HEK293T (cell line): ENCODE measurements at regions not wholly inside any gene's neighbourhood (a gene's known extent, or its start where the extent isn't known, plus 50 kb on each side); places are given as distances from the start of the nearest gene placed in this dataset.

Experiments
- CTCF ChIA-PET: fragments of 350-600 bp; formaldehyde crosslinking; extraction: SDS; loops from one replicate; lab custom pipeline; 2021; ENCODE audit warnings: antibody characterized with exemption, inconsistent platforms; lab: Yijun Ruan, JAX
- POLR2A ChIA-PET: fragments of 350-600 bp; formaldehyde crosslinking; extraction: SDS; loops from one replicate; lab custom pipeline; 2020; ENCODE audit warnings: antibody characterized with exemption, inconsistent platforms; lab: Yijun Ruan, JAX
- DNase-seq: peaks from one replicate; pipeline ENCODE4 v3.0.0; 2012; ENCODE audit warnings: mixed read lengths; ENCODE audit errors: extremely low spot score
- ARNT ChIP-seq: fragments of 450-650 bp; IDR thresholded peaks from 2 replicates; pipeline ENCODE4 v1.6.1; 2017; ENCODE audit warnings: mild to moderate bottlenecking
- BHLHE40 ChIP-seq: fragments of 450-650 bp; IDR thresholded peaks from 2 replicates; pipeline ENCODE4 v1.6.1; 2016; ENCODE audit warnings: mild to moderate bottlenecking, moderate library complexity, borderline replicate concordance
- CTBP1 ChIP-seq: fragments of 450-650 bp; IDR thresholded peaks from 2 replicates; pipeline ENCODE4 v1.6.1; 2016; ENCODE audit warnings: borderline replicate concordance
- ELF4 ChIP-seq: fragments of 450-650 bp; IDR thresholded peaks from 2 replicates; pipeline ENCODE4 v1.6.1; 2017; ENCODE audit warnings: antibody characterized with exemption
- FOXA1 ChIP-seq: fragments of 450-650 bp; IDR thresholded peaks from 2 replicates; pipeline ENCODE4 v1.6.1; 2016; ENCODE audit warnings: mild to moderate bottlenecking
- FOXK2 ChIP-seq: fragments of 450-650 bp; IDR thresholded peaks from 2 replicates; pipeline ENCODE4 v1.6.1; 2016; ENCODE audit warnings: mild to moderate bottlenecking
- FOXM1 ChIP-seq: fragments of 450-650 bp; IDR thresholded peaks from 2 replicates; pipeline ENCODE4 v1.6.1; 2017; ENCODE audit warnings: mild to moderate bottlenecking, borderline replicate concordance
- HDGF ChIP-seq: fragments of 450-650 bp; IDR thresholded peaks from 2 replicates; pipeline ENCODE4 v1.6.1; 2017; ENCODE audit warnings: antibody characterized with exemption, borderline replicate concordance
- L3MBTL2 ChIP-seq: fragments of 450-650 bp; conservative IDR thresholded peaks from 2 replicates; pipeline ENCODE4 v1.6.1; 2016; ENCODE audit warnings: mild to moderate bottlenecking
- LEF1 ChIP-seq: fragments of 450-650 bp; IDR thresholded peaks from 2 replicates; pipeline ENCODE4 v1.6.1; 2017; ENCODE audit warnings: mild to moderate bottlenecking, borderline replicate concordance
- NFRKB ChIP-seq: fragments of 450-650 bp; IDR thresholded peaks from 2 replicates; pipeline ENCODE4 v1.6.1; 2016; ENCODE audit warnings: mild to moderate bottlenecking, moderate library complexity
- SP1 ChIP-seq: fragments of 450-650 bp; IDR thresholded peaks from 2 replicates; pipeline ENCODE4 v1.6.1; 2017
- SUZ12 ChIP-seq: fragments of 450-650 bp; IDR thresholded peaks from 2 replicates; pipeline ENCODE4 v1.6.1; 2016; ENCODE audit warnings: mild to moderate bottlenecking
- TARDBP ChIP-seq: fragments of 450-650 bp; IDR thresholded peaks from 2 replicates; pipeline ENCODE4 v1.6.1; 2016
- ZNF384 ChIP-seq: fragments of 450-650 bp; IDR thresholded peaks from 2 replicates; pipeline ENCODE4 v1.6.1; 2016
- TF ChIP-seq, protein P1 (sequence below): fragments of 450-650 bp; IDR thresholded peaks from 2 replicates; pipeline ENCODE4 v1.6.1; 2016

DNA sequence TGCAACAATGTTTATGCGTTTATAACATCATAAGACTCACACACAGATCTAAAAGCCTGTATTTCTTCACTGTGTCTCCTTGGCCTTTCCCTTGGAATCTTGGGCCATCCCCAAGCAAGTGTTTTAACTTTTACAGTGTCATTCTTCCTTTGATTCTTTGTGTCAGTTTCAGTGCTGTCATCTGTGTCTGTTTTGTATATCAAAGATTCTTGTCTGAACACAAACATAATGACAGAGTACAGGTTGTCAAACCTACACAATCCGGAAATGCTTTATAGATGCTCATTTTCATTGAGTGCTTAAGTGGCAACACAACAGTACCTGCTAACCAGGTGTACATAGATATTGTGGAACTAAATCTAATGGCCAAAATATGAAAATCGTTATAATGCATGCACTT is 1500.0 kb downstream of the TECRL start:
- ChIA-PET POLR2A (no interaction called here), CTCF (no interaction called here)
- no peak for DNase-seq
- TF ChIP-seq SP1, result no peak
- TF ChIP-seq BHLHE40, result no peak
- TF ChIP-seq FOXM1, result no peak
- no peak for TF ChIP-seq NFRKB
- TF ChIP-seq CTBP1, result no peak
- TF ChIP-seq ELF4, result no peak
- no peak for TF ChIP-seq FOXK2
- no peak for TF ChIP-seq L3MBTL2

DNA sequence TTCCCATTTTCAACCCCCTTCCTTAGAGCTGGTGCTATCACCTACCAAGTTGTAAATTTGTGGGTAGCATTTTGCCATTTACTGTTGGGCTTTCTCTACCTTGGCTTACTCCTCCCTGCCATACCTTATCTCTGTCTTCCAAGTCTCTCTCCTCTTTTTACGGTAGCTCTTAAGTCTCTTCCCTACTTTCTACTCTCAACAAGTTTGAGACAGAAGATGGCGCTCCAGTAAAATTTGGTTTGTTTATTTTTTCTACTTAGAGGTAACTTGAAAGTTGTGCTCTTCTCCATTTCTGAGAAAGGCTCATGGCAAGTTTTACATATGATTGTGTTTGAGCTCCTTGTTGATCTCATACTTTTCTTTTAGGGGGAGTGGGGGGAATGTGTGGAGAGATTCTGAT is 1508.1 kb downstream of the TECRL start:
- no peak for TF ChIP-seq ARNT
- TF ChIP-seq ELF4, result no peak
- no peak for TF ChIP-seq HDGF
- no peak for TF ChIP-seq L3MBTL2
- CTCF ChIA-PET, result no interaction called here
- POLR2A ChIA-PET, result no interaction called here
- DNase-seq, result no peak

DNA sequence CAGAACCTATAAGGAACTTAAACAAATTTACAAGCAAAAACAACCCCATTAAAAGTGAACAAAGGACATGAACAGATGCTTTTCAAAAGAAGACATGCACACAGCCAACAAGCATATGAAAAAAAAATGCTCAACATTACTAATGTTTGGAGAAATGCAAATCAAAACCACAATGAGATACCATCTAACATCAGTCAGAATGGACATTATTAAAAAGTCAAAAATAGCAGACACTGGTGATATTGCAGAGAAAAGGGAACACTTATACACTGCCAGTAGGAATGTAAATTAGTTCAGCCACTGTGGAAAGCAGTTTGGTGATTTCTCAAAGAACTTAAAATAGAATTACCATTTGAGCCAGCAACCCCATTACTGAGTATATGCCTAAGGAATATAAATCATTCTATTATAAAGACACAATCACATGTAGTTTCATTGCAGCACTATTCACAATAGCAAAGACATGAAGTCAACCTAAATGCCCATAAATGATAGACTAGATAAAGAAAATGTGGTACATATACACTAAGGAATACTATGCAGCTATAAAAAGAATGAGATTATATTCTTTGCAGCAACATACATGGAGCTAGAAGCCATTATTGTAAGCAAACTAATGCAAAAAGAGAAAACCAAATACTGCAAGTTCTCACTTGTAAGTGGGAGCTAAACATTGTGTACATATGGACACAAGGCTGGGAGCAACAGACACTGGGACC is 1509.4 kb downstream of the TECRL start:
- no peak for DNase-seq
- TF ChIP-seq TARDBP (no peak), ELF4 (no peak), HDGF (no peak), FOXA1 (no peak), SUZ12 (no peak), CTBP1 (no peak), FOXM1 (no peak), FOXK2 (no peak), L3MBTL2 (no peak), LEF1 (no peak), SP1 (no peak), ARNT (no peak), BHLHE40 (no peak), ZNF384 (no peak), NFRKB (no peak)
- TF ChIP-seq, protein P1, sequence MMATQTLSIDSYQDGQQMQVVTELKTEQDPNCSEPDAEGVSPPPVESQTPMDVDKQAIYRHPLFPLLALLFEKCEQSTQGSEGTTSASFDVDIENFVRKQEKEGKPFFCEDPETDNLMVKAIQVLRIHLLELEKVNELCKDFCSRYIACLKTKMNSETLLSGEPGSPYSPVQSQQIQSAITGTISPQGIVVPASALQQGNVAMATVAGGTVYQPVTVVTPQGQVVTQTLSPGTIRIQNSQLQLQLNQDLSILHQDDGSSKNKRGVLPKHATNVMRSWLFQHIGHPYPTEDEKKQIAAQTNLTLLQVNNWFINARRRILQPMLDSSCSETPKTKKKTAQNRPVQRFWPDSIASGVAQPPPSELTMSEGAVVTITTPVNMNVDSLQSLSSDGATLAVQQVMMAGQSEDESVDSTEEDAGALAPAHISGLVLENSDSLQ, result no peak
- ChIA-PET POLR2A (no interaction called here), CTCF (no interaction called here)

DNA sequence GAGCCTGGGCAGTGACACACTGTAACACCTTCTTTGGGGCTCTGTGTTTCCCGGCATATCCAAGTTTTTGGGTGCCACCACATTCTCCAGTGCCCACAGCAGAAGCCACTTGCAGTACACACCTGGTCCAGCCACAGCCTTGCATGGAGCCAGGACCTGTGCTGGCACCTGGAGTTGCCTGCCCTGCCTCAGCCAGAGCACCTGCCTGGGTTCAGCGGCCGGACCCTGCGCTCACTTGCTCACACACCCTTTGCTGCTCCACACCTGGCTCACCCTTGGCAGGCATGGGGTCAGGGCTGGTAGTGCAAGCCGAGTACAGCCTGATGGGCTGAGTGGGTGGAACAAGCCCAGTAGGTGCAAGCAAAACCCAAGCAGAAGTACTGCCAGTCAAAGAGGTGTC is 1511.1 kb downstream of the TECRL start:
- ChIA-PET CTCF (no interaction called here), POLR2A (no interaction called here)
- no peak for DNase-seq
- TF ChIP-seq HDGF (no peak), SP1 (no peak), LEF1 (no peak), FOXA1 (no peak), CTBP1 (no peak), SUZ12 (no peak), FOXK2 (no peak)

DNA sequence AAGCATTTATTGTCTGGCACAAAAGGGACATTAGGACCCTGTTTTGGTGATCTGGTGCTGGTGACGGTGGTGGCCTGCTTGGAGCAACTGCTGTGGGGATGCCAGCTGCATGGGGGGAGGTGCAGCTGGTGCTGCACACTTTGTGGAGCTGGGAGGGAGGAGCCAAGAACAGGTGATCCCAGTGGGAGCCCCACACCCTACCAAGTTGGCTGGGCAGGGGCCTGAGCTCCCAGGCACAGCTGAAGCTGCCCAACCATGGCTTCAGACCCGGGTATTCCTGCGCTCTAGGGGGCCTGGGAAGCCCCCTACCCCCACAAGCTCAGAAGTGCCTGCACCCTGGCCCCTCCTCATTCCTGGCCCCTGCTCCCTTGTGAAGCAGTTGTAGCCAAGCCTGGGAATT is 1512.5 kb downstream of the TECRL start:
- ChIA-PET CTCF (interaction anchor here (0.6 kb wide), 1 partner anchor 509 kb away, joined by 3 read pairs; no protein-coding TSS in a partner anchor), POLR2A (no interaction called here)
- no peak for DNase-seq
- TF ChIP-seq TARDBP, result no peak
- no peak for TF ChIP-seq HDGF
- TF ChIP-seq FOXA1, result no peak
- TF ChIP-seq SUZ12, result no peak
- TF ChIP-seq CTBP1, result no peak
- TF ChIP-seq ARNT, result no peak
- no peak for TF ChIP-seq BHLHE40
- no peak for TF ChIP-seq SP1
- TF ChIP-seq FOXK2, result no peak
- no peak for TF ChIP-seq FOXM1
- TF ChIP-seq, protein P1, result no peak
- TF ChIP-seq ELF4, result no peak
- TF ChIP-seq LEF1, result no peak
- TF ChIP-seq NFRKB, result no peak
- no peak for TF ChIP-seq L3MBTL2

DNA sequence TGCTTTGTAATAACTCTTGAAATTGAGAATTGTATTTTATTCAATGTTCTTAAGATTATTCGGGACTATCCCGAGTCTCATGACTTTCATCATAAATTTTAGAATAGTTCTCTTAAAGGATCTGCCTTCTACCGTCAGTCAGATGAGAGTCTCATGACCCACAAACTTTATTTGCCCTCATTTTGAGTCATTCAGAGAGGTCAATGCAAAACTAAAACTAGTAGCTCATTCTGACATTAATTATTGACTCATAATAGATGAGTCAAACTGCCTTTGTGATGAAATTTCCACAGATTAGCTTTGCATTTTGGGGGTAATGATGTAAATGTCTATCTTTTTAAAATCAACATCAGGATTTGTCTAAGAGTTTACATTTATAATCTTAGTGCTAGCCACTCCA is 1527.3 kb downstream of the TECRL start:
- CTCF ChIA-PET, result no interaction called here
- POLR2A ChIA-PET, result no interaction called here
- TF ChIP-seq FOXA1, result no peak
- no peak for TF ChIP-seq LEF1
- no peak for TF ChIP-seq HDGF
- DNase-seq, result no peak

DNA sequence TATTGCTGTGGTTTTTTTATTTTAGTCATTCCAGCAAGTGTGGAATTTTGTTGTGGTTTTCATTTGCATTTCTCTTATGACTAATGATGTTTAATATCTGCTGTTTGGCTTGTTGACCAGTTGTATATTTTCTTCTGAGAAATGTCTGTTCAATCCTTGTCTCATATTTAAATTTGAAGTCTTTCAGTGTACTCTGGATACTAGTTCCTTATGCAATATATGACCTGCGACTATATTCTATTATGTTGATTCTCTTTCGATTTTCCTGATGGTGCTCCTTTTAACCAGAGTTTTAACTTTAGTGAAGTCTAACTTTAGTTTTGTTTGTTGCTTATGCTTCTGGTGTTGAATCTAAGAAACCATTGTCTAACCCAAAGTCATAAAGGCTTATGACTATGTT is 1528.0 kb downstream of the TECRL start:
- no peak for DNase-seq

More for the DNA sequence above, 1528.0 kb downstream of the TECRL start:
- ChIA-PET POLR2A (no interaction called here), CTCF (no interaction called here)
- TF ChIP-seq ZNF384 (no peak), TARDBP (no peak), FOXM1 (no peak)
